ENCODE measurements at regions not wholly inside any gene's neighbourhood (a gene's known extent, or its start where the extent isn't known, plus 50 kb on each side); places are given as distances from the start of the nearest gene placed in this dataset.

DNA sequence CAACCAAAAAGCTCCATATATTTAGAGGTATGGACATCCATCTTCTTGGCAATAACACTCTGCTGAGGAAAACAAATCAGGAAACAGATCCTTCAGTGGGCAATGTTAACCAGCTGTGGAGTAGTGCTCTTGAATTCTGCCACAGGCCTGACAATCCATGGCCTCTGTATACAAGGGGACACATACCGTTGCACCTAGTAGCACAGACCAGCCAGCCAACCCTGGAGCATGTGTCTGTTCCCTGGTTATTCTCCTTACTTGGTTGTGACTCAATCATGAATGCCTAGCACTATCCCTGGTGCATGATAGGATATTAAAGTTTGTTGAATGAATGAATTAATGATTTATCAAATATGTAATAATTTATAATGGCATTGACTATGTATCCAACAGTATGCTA lies 261.4 kb upstream of the MGAT5 start:
- Histone ChIP-seq H2BK15ac (ENCODE audit: low read length) (no peak overlapping the region), H3K9me3 (ENCODE audit: insufficient read depth in 2 of 2, low read depth in 1 of 2, low read length in 1 of 2) (no peaks in the 10 kb centered on the region), H3K4me2 (ENCODE audit: insufficient read depth in 1 of 2, low read depth in 2 of 2, low read length in 2 of 2) (no peak overlapping the region), H3K79me1 (ENCODE audit: low read depth, low read length) (no peaks in the 10 kb centered on the region), H2AFZ (ENCODE audit: low read length) (no peak overlapping the region), H4K8ac (ENCODE audit: extremely low read depth, insufficient read depth, low read length) (no peak overlapping the region), H3K4me1 (replicated peaks in 1 of 4; ENCODE audit: control insufficient read depth in 3 of 4, insufficient read depth in 4 of 4, low read length in 3 of 4) (no peaks in the 10 kb centered on the region), H3K23ac (ENCODE audit: insufficient read length) (no peak overlapping the region), H3K23me2 (ENCODE audit: low read depth, low read length) (no peaks in the 10 kb centered on the region; the same call in 1 of the 2 replicates), H4K91ac (replicated peaks; ENCODE audit: insufficient read length, low read length) (no peak overlapping the region), H3K36me3 (ENCODE audit: control insufficient read depth in 2 of 4, insufficient read depth in 4 of 4, low read length in 3 of 4) (no peaks in the 10 kb centered on the region), H3K4ac (replicated peaks; ENCODE audit: insufficient read length, low read depth, low read length) (no peak overlapping the region), H3K56ac (replicated peaks; ENCODE audit: insufficient read length, low read depth, low read length) (no peak overlapping the region), H3K18ac (ENCODE audit: extremely low read depth, low read length) (no peak overlapping the region), H2BK120ac (replicated peaks; ENCODE audit: low read depth, low read length) (no peak overlapping the region), H2BK12ac (ENCODE audit: low read depth, low read length) (no peak overlapping the region), H2BK5ac (ENCODE audit: low read depth, low read length) (no peak overlapping the region), H3K79me2 (ENCODE audit: control insufficient read depth in 1 of 2, insufficient read depth in 2 of 2, low read length in 2 of 2) (no peaks in the 10 kb centered on the region), H4K5ac (ENCODE audit: insufficient read length, low read depth, low read length) (no peak overlapping the region), H2BK20ac (ENCODE audit: low read length) (no peak overlapping the region), H2AK5ac (ENCODE audit: low read depth, low read length) (no peak overlapping the region), H3K9ac (replicated peaks in 1 of 4; ENCODE audit: extremely low read depth in 1 of 4, low read depth in 3 of 4, low read length in 3 of 4) (no peak overlapping the region), H3K4me3 (ENCODE audit: extremely low read depth in 1 of 4, insufficient read depth in 2 of 4, low read depth in 3 of 4, low read length in 4 of 4) (no peak overlapping the region), H3K27ac (ENCODE audit: low read depth, low read length) (no peak overlapping the region), H3K27me3 (replicated peaks in 1 of 4; ENCODE audit: control insufficient read depth in 3 of 4, extremely low read depth in 1 of 4, insufficient read depth in 3 of 4, low read length in 3 of 4) (no peaks in the 10 kb centered on the region), H3K14ac (ENCODE audit: insufficient read length) (no peak overlapping the region), H4K20me1 (replicated peaks in 1 of 2; ENCODE audit: control insufficient read depth in 1 of 2, insufficient read depth in 2 of 2, low read length in 2 of 2) (no peaks in the 10 kb centered on the region)
- ChIA-PET POLR2A (ENCODE audit: partially characterized antibody) (no interaction called here), CTCF (ENCODE audit: partially characterized antibody) (interaction anchor here (1.0 to 1.7 kb wide), 2 partner anchors 11 to 22 kb away, joined by 3 to 4 read pairs; no protein-coding TSS in a partner anchor)
- no peak for TF ChIP-seq SIN3A (conservative IDR thresholded peaks at IDR 0.05 in 1 of 2, IDR thresholded peaks at IDR 0.05 in 1 of 2; ENCODE audit: low read depth in 1 of 2, low read length in 2 of 2)
- TF ChIP-seq POU5F1 (IDR thresholded peaks at IDR 0.05; ENCODE audit: low read depth, low read length), result no peak
- TF ChIP-seq CHD1 (IDR thresholded peaks at IDR 0.05; ENCODE audit: low read depth, low read length), result no peak
- TF ChIP-seq CBX8 (IDR thresholded peaks at IDR 0.05; ENCODE audit: borderline replicate concordance, low read depth, low read length), result no peak
- DNase-seq (ENCODE audit: low read depth in 1 of 2, low spot score in 2 of 2) (no peak), FAIRE-seq (no peak)
- WGBS, 2 experiments (ENCODE audit: extremely low coverage in 1 of 2, insufficient coverage in 1 of 2, insufficient read length in 1 of 2, insufficient replicate concordance in 2 of 2, low coverage in 1 of 2, low lambda C conversion rate in 2 of 2, missing lambda C conversion rate in 1 of 2), result 100% methylated on average over 1 of the region's 1 CpG; no CpG with 5 or more reads in 1 of the 2 experiments

Measured in H1 (cell line).